NT2/D1 (cell line): ENCODE measurements at regions not wholly inside any gene's neighbourhood (a gene's known extent, or its start where the extent isn't known, plus 50 kb on each side); places are given as distances from the start of the nearest gene placed in this dataset.

ENCODE experiments used
- DNase-seq: peaks from one replicate; pipeline ENCODE4 v3.0.0-alpha.2; 2011; ENCODE audit warnings: low read depth, low spot score
- H3K27me3 ChIP-seq: 2 replicates; pipeline ENCODE4 v1.6.0; 2011; ENCODE audit warnings: mild to moderate bottlenecking; ENCODE audit not compliant: insufficient read length, insufficient read depth
- H3K36me3 ChIP-seq: 2 replicates; pipeline ENCODE4 v1.6.1; 2011; ENCODE audit warnings: mild to moderate bottlenecking, low read length, mixed read lengths; ENCODE audit not compliant: insufficient read depth, insufficient read length
- H3K4me1 ChIP-seq: 2 replicates; pipeline ENCODE4 v1.5.1; 2011; ENCODE audit not compliant: insufficient read depth, insufficient read length
- H3K4me3 ChIP-seq: 2 replicates; pipeline ENCODE4 v1.5.1; 2011; ENCODE audit warnings: low read depth; ENCODE audit not compliant: insufficient read length
- H3K9ac ChIP-seq: 2 replicates; pipeline ENCODE4 v1.6.0; 2011; ENCODE audit warnings: low read depth; ENCODE audit not compliant: insufficient read length
- H3K9me3 ChIP-seq: 2 replicates; pipeline ENCODE4 v1.5.1; 2011; ENCODE audit warnings: mild to moderate bottlenecking, low read length; ENCODE audit not compliant: insufficient read depth
- SUZ12 ChIP-seq: IDR thresholded peaks from 2 replicates; pipeline ENCODE4 v1.6.1; 2011; ENCODE audit not compliant: insufficient read length, insufficient read depth; ENCODE audit errors: extremely low read depth
- YY1 ChIP-seq: IDR thresholded peaks from 2 replicates; pipeline ENCODE4 v1.6.1; 2011; ENCODE audit not compliant: insufficient read length, insufficient read depth
- ZNF274 ChIP-seq: IDR thresholded peaks from 2 replicates; pipeline ENCODE4 v1.6.1; 2011; ENCODE audit warnings: mild to moderate bottlenecking, low read depth, low read length

DNA sequence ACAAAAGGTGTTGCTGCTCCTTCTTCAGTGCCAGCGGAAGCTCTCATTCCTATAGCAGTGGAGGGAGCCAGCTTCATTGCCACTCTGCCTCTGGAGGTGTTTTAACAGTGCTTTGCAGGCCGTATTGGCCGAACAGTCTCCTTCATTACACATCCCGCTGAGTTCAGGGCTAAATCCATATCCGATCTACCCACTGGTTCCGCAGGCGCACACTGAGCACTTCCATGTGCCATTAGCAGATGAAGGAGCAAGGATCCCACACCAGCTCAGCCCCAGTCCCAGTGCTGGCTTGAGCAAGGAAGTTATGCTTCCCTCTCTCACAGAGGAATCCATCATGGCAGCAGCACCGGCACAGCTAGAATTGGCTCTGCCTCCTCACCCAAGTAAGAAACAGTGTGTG is 121.2 kb upstream of the IRX2 start:
- no peaks in the 10 kb centered on the region for H3K9me3 ChIP-seq
- no peaks in the 10 kb centered on the region for H3K27me3 ChIP-seq
- no peaks in the 10 kb centered on the region for H3K36me3 ChIP-seq
- DNase-seq: no peak
- H3K4me1 ChIP-seq: no peaks in the 10 kb centered on the region
- H3K9ac ChIP-seq: no peak overlapping the region
- no peak overlapping the region for H3K4me3 ChIP-seq
- TF ChIP-seq YY1 (no peak), ZNF274 (no peak), SUZ12 (no peak)

GRCh38 chr5:2871282-2871681 is 119.8 kb upstream of the IRX2 start:
- H3K9ac ChIP-seq: no peak overlapping the region
- H3K4me1 ChIP-seq: no peaks in the 10 kb centered on the region
- TF ChIP-seq YY1 (no peak), ZNF274 (no peak), SUZ12 (no peak)
- no peaks in the 10 kb centered on the region for H3K27me3 ChIP-seq
- no peak overlapping the region for H3K4me3 ChIP-seq
- DNase-seq: no peak
- no peaks in the 10 kb centered on the region for H3K9me3 ChIP-seq
- no peaks in the 10 kb centered on the region for H3K36me3 ChIP-seq

DNA sequence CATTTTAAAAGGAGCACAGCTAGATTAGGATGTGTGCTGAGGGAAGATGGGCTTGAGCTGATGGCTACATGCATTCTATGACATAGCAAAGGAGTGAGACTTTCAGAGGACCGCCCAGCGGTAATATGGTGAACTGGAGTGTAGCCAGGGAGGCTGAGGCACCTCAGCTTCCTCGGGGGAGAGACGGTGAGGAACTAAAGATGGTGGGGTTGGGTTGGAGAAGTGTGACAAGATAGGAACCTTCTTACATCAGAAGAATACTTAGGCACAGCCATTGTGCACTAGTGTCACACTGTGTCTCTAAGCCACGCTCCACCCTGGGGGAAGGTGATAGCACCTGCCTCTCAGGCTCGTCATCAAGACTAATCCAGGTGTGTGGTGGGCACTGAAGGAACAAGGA is 118.0 kb upstream of the IRX2 start:
- Histone ChIP-seq H3K9me3 (no peaks in the 10 kb centered on the region; the same call in 1 of the 2 replicates), H3K9ac (no peak overlapping the region), H3K27me3 (no peaks in the 10 kb centered on the region), H3K36me3 (no peaks in the 10 kb centered on the region), H3K4me1 (no peaks in the 10 kb centered on the region), H3K4me3 (no peak overlapping the region)
- TF ChIP-seq ZNF274: no peak
- no peak for TF ChIP-seq SUZ12
- no peak for TF ChIP-seq YY1
- no peak for DNase-seq

DNA sequence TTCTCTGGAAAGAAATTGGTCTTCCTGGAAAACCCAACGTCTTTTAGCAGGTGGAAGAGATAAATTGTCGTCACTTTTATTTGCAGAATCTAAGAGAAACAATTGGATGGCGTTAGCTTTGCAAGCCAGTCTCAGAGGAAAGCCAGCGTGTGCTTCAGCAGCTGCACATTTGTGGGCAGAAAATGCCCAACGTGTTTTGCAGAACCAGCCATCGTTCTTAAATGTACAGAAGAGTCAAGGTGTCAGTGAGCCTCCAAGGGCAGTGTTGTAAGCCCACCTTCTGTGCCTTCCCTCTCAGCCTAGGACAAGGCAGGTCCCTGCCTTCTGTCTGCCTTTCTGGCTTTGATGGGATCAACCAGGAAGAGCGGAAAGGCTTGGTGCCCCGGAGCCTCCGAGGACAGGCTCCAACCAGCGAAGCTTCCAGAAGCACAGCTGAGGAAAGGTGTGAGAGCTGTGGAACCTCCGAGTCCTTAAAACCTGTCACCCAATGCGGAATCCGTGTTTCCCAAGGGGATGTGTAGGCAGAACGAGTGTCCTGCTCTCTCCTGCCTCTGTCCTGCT is 116.0 kb upstream of the IRX2 start:
- H3K9ac ChIP-seq: no peak overlapping the region
- TF ChIP-seq ZNF274 (no peak), YY1 (no peak), SUZ12 (no peak)
- no peaks in the 10 kb centered on the region for H3K4me1 ChIP-seq
- H3K9me3 ChIP-seq: no peaks in the 10 kb centered on the region; the same call in 1 of the 2 replicates
- no peaks in the 10 kb centered on the region for H3K27me3 ChIP-seq
- H3K4me3 ChIP-seq: no peak overlapping the region
- DNase-seq: no peak
- H3K36me3 ChIP-seq: no peaks in the 10 kb centered on the region

DNA sequence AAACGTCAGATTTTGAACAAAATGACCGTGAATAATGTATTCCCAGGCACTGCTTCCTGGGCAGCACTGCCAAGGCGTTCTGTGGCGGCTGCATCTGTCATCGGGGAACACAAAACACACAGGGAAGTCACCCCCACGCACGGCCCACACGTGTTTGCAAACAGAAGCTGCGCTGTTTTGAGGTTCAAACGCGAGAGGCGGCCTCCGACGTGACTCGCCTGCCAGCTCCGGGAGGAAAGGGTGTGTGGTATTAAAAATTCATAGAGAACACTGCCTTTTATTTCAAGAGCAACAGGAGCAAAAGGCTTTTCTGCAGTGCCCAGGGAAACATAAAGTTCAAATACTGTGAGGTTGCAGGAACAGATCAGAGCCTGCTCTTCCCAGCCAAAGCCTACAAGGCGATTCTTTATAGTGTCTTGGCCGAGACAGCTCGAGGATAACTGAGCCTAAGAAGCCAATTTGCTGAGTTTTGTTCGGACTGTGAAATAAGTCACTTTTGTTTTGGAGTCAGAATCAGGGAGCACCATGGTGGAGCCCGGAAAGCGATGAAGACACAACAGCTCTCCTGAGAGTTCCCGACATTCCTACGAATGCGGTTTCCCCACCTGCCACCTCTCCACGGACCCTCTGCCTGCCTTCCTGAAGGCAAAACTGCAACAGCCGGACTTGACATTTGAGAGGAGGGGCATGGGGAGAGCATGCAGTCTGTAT is 115.3 kb upstream of the IRX2 start:
- no peak for TF ChIP-seq SUZ12
- TF ChIP-seq YY1: no peak
- TF ChIP-seq ZNF274: no peak
- DNase-seq: no peak
- no peak overlapping the region for H3K4me3 ChIP-seq
- no peaks in the 10 kb centered on the region; the same call in 1 of the 2 replicates for H3K9me3 ChIP-seq
- H3K27me3 ChIP-seq: no peaks in the 10 kb centered on the region
- H3K4me1 ChIP-seq: no peaks in the 10 kb centered on the region
- H3K36me3 ChIP-seq: no peaks in the 10 kb centered on the region
- H3K9ac ChIP-seq: no peak overlapping the region

GRCh38 chr5:2865856-2866255 is 114.4 kb upstream of the IRX2 start:
- H3K27me3 ChIP-seq: no peaks in the 10 kb centered on the region
- no peak overlapping the region for H3K9ac ChIP-seq

GRCh38 chr5:2864515-2865105 is 113.1 kb upstream of the IRX2 start:
- TF ChIP-seq YY1 (no peak), SUZ12 (no peak), ZNF274 (no peak)
- H3K4me3 ChIP-seq: no peak overlapping the region
- no peak for DNase-seq
- H3K27me3 ChIP-seq: no peaks in the 10 kb centered on the region
- H3K9ac ChIP-seq: no peak overlapping the region
- no peaks in the 10 kb centered on the region for H3K4me1 ChIP-seq
- H3K36me3 ChIP-seq: no peaks in the 10 kb centered on the region
- H3K9me3 ChIP-seq: no peaks in the 10 kb centered on the region; the same call in 1 of the 2 replicates

More at GRCh38 chr5:2865856-2866255, 114.4 kb upstream of the IRX2 start:
- Histone ChIP-seq H3K9me3 (no peaks in the 10 kb centered on the region; the same call in 1 of the 2 replicates), H3K4me3 (no peak overlapping the region), H3K4me1 (no peaks in the 10 kb centered on the region), H3K36me3 (no peaks in the 10 kb centered on the region)
- TF ChIP-seq ZNF274 (no peak), SUZ12 (no peak), YY1 (no peak)
- DNase-seq: no peak
